Muscle of arm (tissue), 1 donor: ENCODE measurements at regions not wholly inside any gene's neighbourhood (a gene's known extent, or its start where the extent isn't known, plus 50 kb on each side); places are given as distances from the start of the nearest gene placed in this dataset.

Experiments
- DNase-seq: peaks from one replicate; pipeline ENCODE4 v3.0.0-alpha.2; 2013

- DNase-seq, result no peak
These were observed 149.9 kb downstream of the SPATA19 start for GRCh38 chr11:133695387-133695786.

- DNase-seq, result no peak
These were observed 150.6 kb downstream of the SPATA19 start for GRCh38 chr11:133694701-133695100.

GRCh38 chr11:133693110-133693509 is 152.2 kb downstream of the SPATA19 start:
- no peak for DNase-seq

GRCh38 chr11:133692126-133692934 is 153.0 kb downstream of the SPATA19 start:
- DNase-seq, result no peak

- DNase-seq, result no peak
These were observed 155.5 kb upstream of the OPCML start for GRCh38 chr11:133687781-133688180.

- DNase-seq, result no peak
These were observed 149.6 kb upstream of the OPCML start for GRCh38 chr11:133681901-133682300.

- no peak for DNase-seq
These were observed 147.6 kb upstream of the OPCML start for GRCh38 chr11:133679896-133680295.

GRCh38 chr11:133678191-133678590 is 145.9 kb upstream of the OPCML start:
- no peak for DNase-seq

- DNase-seq, result no peak
These were observed 145.1 kb upstream of the OPCML start for GRCh38 chr11:133677387-133677786.

GRCh38 chr11:133676265-133676664 is 144.0 kb upstream of the OPCML start:
- DNase-seq, result no peak

GRCh38 chr11:133669371-133670053 is 137.2 kb upstream of the OPCML start:
- DNase-seq, result no peak

- no peak for DNase-seq
These were observed 131.1 kb upstream of the OPCML start for GRCh38 chr11:133663135-133663985.

GRCh38 chr11:133661846-133662245 is 129.5 kb upstream of the OPCML start:
- DNase-seq, result no peak

GRCh38 chr11:133660202-133660568 is 127.9 kb upstream of the OPCML start:
- DNase-seq, result no peak

GRCh38 chr11:133659538-133660201 is 127.4 kb upstream of the OPCML start:
- DNase-seq, result no peak

GRCh38 chr11:133657054-133657453 is 124.8 kb upstream of the OPCML start:
- DNase-seq, result no peak

- DNase-seq, result no peak
These were observed 123.9 kb upstream of the OPCML start for GRCh38 chr11:133656082-133656635.

GRCh38 chr11:133654630-133655212 is 122.4 kb upstream of the OPCML start:
- DNase-seq, result no peak

- no peak for DNase-seq
These were observed 121.0 kb upstream of the OPCML start for GRCh38 chr11:133653336-133653735.

- DNase-seq, result no peak
These were observed 117.8 kb upstream of the OPCML start for GRCh38 chr11:133650082-133650481.

- no peak for DNase-seq
These were observed 116.7 kb upstream of the OPCML start for GRCh38 chr11:133649040-133649439.
